Brain microvascular endothelial cell (primary cell): ENCODE measurements at regions not wholly inside any gene's neighbourhood (a gene's known extent, or its start where the extent isn't known, plus 50 kb on each side); places are given as distances from the start of the nearest gene placed in this dataset.

Experiments
- DNase-seq: peaks from one replicate; pipeline ENCODE4 v3.0.0-alpha.2; 2020
- H3K27ac ChIP-seq: fragments of 250-450 bp; sonication (Bioruptor Pico); 2 replicates; pipeline ENCODE4 v1.5.1; 2020; ENCODE audit warnings: mild to moderate bottlenecking, moderate library complexity
- H3K27me3 ChIP-seq: fragments of 250-450 bp; sonication (Bioruptor Pico); replicated peaks from 2 replicates; pipeline ENCODE4 v1.5.1; 2020; ENCODE audit warnings: mild to moderate bottlenecking
- H3K36me3 ChIP-seq: fragments of 250-450 bp; sonication (Bioruptor Pico); replicated peaks from 2 replicates; pipeline ENCODE4 v1.5.1; 2020; ENCODE audit warnings: mild to moderate bottlenecking
- H3K4me3 ChIP-seq: 2 replicates; pipeline ENCODE4 v1.5.1; 2011; ENCODE audit warnings: low read depth, mild to moderate bottlenecking, control low read depth, low read length, moderate library complexity
- in situ Hi-C: cut with HindIII; loops from 2 replicates; pipeline ENCODE4 v1.10.0; 2017; ENCODE audit warnings: low sequenced_read_pairs, low pct_ligation_motif_present
- TF ChIP-seq, protein P1 (sequence below): IDR thresholded peaks from 2 replicates; pipeline ENCODE4 v1.5.1; 2011; ENCODE audit warnings: low read depth, mild to moderate bottlenecking, moderate library complexity, low read length, control low read depth, inconsistent platforms; ENCODE audit errors: missing control alignments

GRCh38 chr10:21184984-21185383 lies 287.9 kb upstream of the NEBL start:
- DNase-seq = no peak
- no peaks in the 10 kb centered on the region for H3K36me3 ChIP-seq
- TF ChIP-seq, protein P1, sequence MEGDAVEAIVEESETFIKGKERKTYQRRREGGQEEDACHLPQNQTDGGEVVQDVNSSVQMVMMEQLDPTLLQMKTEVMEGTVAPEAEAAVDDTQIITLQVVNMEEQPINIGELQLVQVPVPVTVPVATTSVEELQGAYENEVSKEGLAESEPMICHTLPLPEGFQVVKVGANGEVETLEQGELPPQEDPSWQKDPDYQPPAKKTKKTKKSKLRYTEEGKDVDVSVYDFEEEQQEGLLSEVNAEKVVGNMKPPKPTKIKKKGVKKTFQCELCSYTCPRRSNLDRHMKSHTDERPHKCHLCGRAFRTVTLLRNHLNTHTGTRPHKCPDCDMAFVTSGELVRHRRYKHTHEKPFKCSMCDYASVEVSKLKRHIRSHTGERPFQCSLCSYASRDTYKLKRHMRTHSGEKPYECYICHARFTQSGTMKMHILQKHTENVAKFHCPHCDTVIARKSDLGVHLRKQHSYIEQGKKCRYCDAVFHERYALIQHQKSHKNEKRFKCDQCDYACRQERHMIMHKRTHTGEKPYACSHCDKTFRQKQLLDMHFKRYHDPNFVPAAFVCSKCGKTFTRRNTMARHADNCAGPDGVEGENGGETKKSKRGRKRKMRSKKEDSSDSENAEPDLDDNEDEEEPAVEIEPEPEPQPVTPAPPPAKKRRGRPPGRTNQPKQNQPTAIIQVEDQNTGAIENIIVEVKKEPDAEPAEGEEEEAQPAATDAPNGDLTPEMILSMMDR = no peak
- in situ Hi-C loops = no loop called here
- no peak overlapping the region for H3K27ac ChIP-seq
- no peaks in the 10 kb centered on the region for H3K27me3 ChIP-seq
- H3K4me3 ChIP-seq = no peak overlapping the region

DNA sequence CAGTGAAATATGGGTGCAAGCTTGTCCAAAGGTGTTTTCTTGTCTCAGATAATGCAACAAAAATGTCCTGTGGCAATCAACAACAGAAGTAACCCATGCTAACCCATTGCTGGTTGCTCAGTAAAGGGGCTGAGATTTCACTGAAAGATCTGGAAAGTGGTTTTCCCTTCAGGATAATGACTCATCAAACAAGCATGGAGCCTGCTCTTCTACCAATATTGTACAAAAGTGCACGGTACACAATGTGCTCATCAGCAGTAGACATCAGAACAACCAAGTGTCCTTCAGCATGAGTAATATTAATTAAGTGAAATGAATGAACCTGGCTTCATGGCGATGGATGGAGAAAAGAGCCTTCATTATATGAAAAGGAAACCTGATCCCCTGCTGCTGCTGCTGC lies 287.1 kb upstream of the NEBL start:
- H3K27ac ChIP-seq = no peak overlapping the region

DNA sequence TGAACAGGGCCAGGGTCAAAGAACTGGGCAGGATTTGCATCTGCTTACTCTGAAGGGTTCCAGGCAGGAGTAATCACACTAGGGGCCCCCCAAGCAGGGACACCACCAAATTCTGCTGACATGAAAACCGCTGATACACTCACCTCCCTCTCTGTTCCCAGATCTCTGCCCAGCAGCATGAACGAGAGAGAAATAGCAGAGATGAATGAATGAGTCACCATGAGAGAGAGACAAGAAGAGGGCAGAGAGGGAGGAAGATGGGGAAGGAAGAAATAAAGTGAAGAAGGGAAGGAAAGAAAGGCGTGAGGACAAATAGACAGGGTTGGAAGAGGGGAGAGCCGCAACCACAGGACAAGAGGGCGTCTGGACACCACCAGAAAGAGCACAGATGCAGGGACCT lies 285.9 kb upstream of the NEBL start:
- H3K27me3 ChIP-seq = no peaks in the 10 kb centered on the region
- in situ Hi-C loops = no loop called here
- no peak overlapping the region for H3K4me3 ChIP-seq
- H3K27ac ChIP-seq = no peak overlapping the region
- H3K36me3 ChIP-seq = no peaks in the 10 kb centered on the region
- no peak for DNase-seq
- TF ChIP-seq, protein P1 = no peak

More for the DNA sequence above, 287.1 kb upstream of the NEBL start:
- DNase-seq = peak; percentile 52
- TF ChIP-seq, protein P1 = no peak
- Histone ChIP-seq H3K4me3 (no peak overlapping the region), H3K27me3 (no peaks in the 10 kb centered on the region), H3K36me3 (no peaks in the 10 kb centered on the region)
- in situ Hi-C loops = no loop called here

GRCh38 chr10:21181451-21181850 lies 284.3 kb upstream of the NEBL start:
- in situ Hi-C loops = no loop called here
- H3K27ac ChIP-seq = no peak overlapping the region
- TF ChIP-seq, protein P1 = no peak
- H3K36me3 ChIP-seq = no peaks in the 10 kb centered on the region
- no peak for DNase-seq
- H3K27me3 ChIP-seq = no peaks in the 10 kb centered on the region
- no peak overlapping the region for H3K4me3 ChIP-seq

- H3K4me3 ChIP-seq = no peak overlapping the region
- no peak for DNase-seq
- no peaks in the 10 kb centered on the region for H3K27me3 ChIP-seq
- TF ChIP-seq, protein P1 = no peak
- in situ Hi-C loops = no loop called here
- no peaks in the 10 kb centered on the region for H3K36me3 ChIP-seq
- H3K27ac ChIP-seq = no peak overlapping the region
Measured at GRCh38 chr10:21180604-21181003, 283.5 kb upstream of the NEBL start.

DNA sequence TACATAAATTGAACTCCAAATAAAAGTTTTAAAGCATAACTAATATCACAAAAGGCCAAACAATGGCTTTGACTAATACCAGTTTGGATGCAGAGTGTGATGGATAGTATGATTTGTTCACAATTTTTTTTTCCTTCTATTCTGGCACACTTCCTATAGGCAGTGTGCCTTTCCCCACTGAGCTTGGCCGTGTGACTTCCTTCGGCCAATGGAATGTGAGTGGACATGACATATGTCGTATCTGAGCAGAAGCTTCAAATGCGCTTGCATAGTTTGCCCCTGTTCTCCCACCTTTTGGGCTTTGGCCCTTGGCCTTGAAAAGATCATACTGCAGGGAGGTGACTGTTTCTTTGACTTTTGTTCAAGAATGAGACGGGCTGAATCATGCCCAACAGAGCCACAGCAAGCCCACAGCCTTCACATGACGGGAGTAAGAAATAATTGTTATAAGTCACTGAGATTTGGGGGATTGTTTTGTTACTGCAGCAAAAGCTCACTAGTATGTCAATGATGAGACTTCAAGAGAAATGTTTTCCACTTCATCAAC lies 279.9 kb upstream of the NEBL start:
- TF ChIP-seq, protein P1 = no peak
- Histone ChIP-seq H3K36me3 (no peaks in the 10 kb centered on the region), H3K27me3 (peaks cover 5% of the 10 kb centered on the region), H3K27ac (no peak overlapping the region), H3K4me3 (no peak overlapping the region)
- no peak for DNase-seq
- in situ Hi-C loops = no loop called here
